ENCODE measurements at regions not wholly inside any gene's neighbourhood (a gene's known extent, or its start where the extent isn't known, plus 50 kb on each side); places are given as distances from the start of the nearest gene placed in this dataset.
A peak's percentile ranks its signal among the peaks of the same experiment; 100 is the strongest.
"Not testable (repeated sequence)": the region's sequence is repeated elsewhere in the genome, so short reads cannot be mapped to it uniquely, and the experiment has no call there.

GRCh38 chr1:211890091-211890995 lies 59.8 kb upstream of the LPGAT1 start:
- not testable (repeated sequence) for DNase-seq (ENCODE audit: low read depth in 4 of 4, low spot score in 3 of 4)

- DNase-seq (ENCODE audit: low read depth in 4 of 4, low spot score in 3 of 4) = not testable (repeated sequence)
Measured at GRCh38 chr1:211889307-211890090, 58.9 kb upstream of the LPGAT1 start.

GRCh38 chr1:211886551-211886950 lies 56.0 kb upstream of the LPGAT1 start:
- no peak for DNase-seq (ENCODE audit: low read depth in 4 of 4, low spot score in 3 of 4)

GRCh38 chr1:211885747-211886522 lies 55.4 kb upstream of the LPGAT1 start:
- DNase-seq (ENCODE audit: low read depth in 4 of 4, low spot score in 3 of 4) = peak in 2 of 4 donors; percentile 27 to 31

- DNase-seq (ENCODE audit: low read depth in 4 of 4, low spot score in 3 of 4) = no peak
Measured at GRCh38 chr1:211882381-211883004, 51.9 kb upstream of the LPGAT1 start.
